NCI-H510A treated with DMSO at 0.1 percent for 48 hours (cell line): ENCODE measurements at regions not wholly inside any gene's neighbourhood (a gene's known extent, or its start where the extent isn't known, plus 50 kb on each side); places are given as distances from the start of the nearest gene placed in this dataset.

Experiments used
- DNase-seq: peaks from one replicate; lab custom pipeline; 2025; lab: John Stamatoyannopoulos, UW

DNA sequence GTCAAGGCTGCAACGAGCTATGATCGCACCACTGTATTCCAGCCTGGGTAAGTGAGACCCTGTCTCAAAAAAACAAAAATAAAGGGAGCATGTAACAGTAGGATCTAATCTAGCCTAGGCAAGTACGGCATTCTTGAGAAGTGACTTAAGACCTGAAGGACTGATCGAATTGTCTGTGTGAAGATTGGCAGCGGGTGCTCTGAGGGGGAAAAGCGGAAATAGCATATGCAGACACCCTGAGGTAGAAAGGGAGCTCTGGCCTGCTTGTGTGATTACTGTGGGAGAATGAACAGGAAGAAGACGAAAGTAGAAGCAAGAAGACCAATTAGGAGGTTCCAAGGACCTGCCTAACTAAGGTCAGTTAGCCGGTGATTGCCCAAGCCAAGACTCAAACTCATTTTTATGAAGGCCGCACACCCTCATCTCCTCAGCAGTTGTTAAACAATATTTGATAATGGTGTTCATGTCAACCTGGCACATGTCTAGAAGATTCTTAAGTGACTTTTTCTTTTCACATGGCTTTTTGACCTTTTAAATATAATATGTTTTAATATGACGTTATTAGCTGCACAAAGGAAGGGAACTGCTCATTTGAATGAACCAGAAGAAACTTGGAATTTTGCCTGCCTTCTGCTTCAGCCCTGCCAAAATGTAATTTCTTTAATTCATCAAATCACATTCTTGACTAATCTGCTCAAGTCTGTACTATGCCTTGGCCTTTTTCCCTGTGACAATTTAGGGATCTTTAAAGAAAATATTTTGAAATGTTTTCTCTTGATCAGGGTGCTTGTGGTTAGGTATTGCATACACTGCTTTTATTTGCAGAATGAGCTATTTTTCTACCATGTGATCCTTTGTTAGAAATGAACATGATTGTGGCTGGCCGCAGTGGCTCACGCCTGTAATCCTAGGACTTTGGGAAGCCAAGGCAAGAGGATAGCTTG lies 289.2 kb upstream of the DMRT1 start:
- no peak for DNase-seq

DNA sequence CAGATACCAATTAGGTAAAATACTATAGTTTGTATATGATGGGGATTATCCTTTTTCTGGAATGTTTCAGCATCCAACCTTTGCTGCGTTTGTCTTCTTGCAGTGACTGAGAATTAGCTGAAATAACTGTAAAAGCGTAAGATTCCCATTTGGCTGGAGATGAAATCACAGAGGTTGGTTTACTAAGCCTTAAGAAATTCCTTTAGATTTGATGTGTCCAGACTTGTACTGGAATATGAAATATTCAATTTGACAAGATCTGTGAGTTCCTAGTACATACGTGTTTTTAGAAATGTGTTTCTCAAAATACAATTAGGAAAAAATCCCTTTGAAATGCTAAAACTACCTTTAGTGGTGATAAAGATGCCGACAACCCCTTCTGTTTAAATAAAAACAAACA lies 286.0 kb upstream of the DMRT1 start:
- no peak for DNase-seq

DNA sequence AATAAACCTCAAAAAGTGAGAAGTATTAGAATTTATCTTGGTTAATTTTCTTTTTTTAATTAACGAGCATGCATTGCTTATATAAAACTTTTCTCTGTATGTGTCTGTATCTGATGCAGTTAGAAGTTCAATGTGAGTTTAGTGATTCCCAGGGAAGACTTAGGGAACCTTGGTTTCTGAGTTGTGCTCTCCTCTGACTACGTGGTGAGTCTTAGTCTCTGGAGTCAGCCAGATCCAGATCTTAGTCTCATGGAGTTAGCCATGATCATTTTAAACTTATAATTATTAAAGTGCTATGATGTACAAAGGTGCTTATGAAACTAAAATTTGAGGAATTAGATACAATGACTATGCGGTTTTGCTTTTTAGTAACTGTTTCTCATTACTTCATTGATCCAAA lies 285.3 kb upstream of the DMRT1 start:
- DNase-seq: no peak

DNA sequence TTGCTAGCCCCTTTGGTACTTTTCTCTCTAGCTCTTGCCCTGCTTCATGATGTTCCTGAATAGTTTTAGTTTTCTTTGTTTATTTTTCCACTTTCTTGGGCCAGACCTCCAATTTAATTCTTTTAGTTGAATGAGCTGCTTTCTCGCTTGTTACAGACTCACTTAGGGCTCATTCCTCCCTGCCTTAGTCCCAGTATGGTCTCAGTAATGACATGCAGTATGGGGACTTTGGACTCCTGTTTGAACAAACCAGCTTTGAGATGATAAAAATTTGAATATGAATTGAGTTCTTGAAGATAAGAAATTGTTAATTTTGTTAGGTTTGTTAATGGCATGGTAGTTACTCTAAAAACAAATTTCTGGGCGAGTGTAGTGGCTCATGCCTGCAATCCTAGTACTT lies 284.8 kb upstream of the DMRT1 start:
- DNase-seq: no peak

DNA sequence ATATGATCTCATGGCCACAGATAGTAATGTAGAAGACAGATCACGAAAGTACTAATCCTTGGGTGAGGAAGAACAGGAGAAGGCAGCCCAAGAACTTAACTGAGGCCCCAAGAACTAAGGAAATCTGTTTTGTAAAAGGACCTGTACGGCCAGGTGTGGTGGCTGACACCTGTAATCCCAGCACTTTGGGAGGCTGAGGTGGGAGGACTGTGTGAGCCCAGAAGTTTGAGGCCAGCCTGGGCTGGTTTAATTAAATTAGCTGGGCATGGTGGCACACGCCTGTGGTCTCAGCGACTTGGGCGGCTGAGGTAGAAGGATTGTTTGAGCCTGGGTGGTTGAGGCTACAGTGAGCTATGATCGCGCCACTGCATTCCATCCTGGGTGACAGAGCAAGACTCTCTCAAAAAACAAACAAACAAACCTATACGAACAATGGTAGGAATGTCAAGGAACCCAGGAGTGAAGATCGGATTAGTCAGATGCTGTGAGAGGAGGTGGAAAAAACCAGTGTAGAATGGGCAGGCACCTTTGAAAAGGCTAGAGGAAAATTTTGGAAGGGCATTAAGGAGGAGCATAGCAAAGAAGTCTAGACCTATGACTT lies 283.8 kb upstream of the DMRT1 start:
- DNase-seq: no peak

DNA sequence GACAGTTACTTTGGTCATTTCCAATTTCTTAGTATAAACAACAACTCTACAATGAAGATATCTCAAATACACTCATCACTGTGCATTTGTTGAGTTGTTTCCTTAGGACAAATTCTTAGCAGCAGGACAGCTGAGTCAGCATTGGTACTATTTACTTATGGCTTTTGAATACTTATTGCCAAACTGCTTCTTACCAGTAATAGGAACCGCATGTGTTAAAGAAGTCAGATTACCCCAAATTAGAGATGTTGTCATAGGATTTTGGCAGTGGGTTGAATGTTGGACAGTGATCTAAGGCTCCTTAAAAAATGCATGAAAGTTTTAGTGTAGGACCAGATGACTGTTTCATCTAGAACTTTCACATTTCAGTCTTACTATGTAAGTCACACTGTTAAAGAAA lies 280.1 kb upstream of the DMRT1 start:
- DNase-seq: no peak

DNA sequence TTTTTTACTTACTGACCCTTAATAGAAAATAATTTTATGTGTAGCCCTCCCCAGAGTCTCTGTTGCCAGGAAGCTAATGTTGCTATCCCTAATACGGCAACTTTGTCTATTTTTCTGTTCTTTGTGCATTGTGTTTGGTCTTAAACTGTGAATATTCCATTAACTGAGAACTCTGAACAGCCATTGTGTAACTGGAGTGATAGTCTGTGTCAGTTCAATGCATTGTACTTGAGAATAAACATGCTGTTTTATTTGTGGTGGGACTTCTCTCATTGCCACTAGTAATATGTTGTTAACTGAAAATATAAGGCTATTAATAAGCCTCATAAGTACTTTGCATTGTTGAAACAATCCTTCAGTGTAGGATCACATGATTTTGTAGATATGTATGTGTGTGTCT lies 278.3 kb upstream of the DMRT1 start:
- DNase-seq: no peak

DNA sequence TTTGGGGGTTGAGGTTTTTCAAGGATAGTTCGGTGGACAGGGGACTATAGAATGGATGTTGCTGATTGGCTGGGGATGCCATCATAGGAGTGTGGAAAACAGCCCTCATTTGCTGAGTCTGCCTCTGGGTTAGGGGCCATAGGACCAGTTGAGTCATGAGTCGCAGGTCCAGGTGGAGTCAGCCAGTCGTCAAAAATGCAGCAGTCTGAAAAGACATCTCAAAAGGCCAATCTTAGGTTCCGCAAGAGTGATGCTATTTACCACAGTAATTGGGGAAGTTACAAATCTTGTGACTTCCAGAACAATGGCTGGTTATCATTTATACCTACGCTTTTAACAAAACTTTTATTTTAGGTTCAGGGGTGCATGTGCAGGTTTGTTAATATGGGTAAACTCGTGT lies 276.0 kb upstream of the DMRT1 start:
- DNase-seq: no peak

DNA sequence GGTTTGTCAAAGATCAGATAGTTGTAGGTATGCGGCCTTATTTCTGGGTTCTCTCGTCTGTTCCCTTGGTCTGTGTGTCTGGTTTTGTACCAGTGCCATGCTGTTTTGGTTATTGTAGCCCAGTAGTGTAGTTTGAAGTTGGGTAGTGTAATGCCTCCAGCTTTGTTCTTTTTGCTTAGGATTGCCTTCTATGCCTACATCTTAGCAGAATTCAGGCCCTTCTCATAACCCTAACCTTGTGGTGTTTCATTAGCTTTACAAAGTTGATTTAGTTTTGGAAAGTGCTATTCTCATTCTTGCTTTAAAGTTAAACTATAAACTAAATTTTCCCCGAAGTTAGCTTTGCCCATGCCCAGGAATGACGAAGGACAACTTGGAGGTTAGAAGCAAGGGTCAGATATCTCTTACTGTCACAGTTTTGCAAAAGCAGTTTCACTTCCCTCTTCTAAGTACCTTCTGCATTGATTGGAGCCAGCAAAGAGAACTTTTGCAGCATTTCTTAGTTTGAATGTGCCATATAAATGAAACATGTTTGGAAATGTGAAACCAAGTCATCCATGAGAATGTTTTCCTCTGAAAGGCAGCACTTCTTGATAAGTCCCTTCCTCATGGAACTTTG lies 274.3 kb upstream of the DMRT1 start:
- DNase-seq: no peak

DNA sequence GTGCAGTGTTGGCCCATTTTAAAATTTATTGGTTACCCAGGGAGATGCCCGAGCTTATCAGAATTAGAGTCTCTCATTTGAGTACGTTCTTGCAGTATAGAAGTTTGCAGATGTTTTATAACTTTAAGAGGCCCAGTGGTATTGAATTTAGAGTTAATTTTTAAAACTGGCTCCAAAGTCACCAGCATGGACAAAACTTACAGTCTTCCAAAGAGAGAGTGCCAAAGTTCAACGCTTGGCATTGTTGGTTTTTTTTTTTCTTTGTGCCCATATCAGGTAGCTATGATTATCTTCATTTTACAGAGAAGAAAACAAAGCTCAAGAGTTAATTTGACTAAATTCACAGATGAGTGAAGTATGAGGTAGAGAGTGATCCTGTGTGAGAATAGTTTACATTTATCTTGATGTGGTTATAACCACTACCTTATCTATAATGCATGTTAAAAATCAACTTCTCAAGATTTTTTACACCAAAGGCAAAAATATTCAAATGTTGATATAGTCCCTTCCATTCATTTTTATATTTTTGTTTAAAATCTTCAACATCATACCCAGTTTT lies 273.7 kb upstream of the DMRT1 start:
- no peak for DNase-seq

DNA sequence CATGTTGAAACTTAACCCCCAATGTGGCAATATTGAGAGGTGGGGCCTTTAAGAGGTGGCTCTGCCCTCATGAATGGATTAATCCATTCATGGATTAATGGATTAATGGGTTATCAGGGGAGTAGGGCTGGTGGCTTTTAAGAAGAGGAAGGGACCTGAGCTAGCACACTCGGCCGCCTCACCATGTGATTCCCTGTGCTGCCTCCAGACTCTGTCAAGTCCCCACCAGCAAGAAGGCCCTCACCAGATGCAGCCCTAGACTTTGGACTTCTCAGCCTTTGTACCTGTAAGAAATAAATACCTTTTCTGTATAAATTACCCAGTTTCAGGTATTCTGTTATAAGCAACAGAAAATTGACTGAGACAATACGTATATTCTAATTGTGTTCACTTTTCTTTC lies 272.2 kb upstream of the DMRT1 start:
- DNase-seq: no peak

DNA sequence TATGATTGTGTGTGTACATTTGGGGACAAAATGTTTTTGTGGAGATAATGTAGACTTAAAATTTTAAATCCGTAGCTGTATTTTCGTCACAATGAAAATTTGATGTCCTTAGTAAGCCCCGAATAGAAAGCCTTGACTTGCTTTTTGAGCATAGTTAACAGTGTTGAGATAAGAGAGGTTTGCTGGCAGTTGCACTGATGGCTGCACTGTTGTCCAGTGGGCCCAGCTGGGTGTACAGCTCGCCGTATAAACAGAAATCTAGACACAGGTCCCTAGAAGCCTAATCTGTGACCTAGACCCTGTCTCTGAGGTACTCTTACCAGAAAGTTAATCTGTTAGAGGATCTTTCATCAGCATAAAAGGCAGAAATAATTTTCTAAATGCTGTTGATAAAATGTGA lies 271.3 kb upstream of the DMRT1 start:
- no peak for DNase-seq

DNA sequence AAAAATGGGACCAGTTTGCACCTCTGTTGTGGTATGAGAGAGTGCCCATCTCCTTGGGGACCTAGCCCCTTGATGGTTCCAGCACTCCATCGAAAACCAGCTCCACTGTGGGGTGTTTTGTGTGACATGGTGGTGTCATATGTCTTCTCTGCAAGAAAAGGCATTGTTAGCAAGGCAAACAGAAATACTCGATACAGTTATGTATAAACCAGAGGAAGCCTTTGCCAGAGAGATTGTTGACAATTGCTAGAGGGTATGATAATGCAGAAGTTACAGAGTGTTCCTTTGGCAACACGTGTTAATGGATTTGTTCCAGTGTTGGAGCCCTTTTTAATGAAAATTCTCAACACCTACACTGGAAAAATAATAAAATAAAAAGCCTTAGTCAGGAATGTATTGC lies 270.4 kb upstream of the DMRT1 start:
- peak; percentile 4 for DNase-seq

DNA sequence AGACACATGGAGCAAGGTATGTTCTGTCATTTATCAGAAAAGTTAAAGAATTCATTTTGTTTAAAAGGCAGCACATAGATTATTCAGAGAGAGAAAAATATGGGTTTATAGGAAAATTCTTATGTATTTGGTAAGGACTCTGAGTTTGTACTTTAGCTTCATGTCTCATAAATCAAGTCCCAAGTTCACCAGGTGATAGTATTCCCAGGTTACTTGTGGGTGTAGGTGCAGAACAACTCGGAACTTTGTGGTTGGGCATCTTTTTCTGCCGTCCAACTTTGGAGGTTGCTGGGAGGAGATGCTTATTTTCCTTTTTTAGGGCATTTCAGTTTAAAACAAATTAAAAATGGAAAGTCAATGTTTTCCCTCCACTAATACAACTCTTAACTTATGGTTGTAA lies 269.8 kb upstream of the DMRT1 start:
- DNase-seq: no peak

DNA sequence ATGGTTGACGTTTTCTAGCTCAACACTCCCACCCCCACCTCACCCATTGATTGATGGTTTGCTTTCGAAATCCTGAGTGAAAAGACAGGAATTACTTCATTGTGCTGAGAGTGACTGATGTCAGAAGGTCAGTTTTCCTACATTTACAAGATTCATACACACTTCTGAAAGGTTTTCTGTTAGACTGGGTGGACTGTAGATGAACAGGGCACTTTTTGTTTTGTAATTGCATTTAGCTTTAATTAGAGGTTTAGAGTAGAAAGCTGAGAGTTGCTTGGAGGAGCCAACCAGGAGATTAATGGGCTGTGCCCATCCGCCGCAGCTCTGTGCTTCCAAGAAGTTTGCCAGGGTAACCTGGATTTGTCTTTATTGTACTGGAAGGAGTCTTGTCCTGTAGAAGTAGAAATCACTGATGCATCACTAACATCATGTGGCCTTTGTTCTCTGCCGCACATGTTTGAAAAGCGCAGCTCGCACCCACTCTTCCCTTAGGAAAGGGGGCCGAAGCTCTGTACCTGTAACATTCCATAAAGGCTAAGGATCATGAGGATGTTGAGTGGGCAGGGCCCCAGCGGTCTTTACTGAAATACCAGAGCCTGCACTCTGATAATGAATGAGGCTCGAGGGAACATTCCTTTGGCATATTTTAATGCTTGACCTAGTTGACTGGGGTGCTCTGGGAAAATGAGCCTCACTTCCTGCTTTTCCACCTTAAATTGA lies 267.6 kb upstream of the DMRT1 start:
- no peak for DNase-seq

DNA sequence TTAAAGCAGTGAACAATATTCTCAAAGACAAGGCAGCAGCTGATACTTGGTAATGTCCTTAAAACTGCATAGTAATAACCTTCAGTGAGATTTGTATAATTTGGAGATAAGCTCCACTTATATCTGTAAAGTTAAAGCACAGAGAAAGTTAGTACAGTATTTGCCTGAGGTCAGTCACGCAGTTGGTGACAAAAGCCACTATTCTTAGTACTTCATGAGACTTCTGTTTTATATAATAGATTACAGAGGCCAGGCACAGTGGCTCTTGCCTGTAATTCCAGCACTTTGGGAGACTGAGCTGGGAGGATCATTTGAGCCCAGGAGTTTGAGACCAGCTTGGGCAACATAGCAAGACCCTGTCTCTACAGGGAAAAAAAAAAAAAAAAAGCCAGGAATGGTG lies 266.4 kb upstream of the DMRT1 start:
- DNase-seq: no peak

DNA sequence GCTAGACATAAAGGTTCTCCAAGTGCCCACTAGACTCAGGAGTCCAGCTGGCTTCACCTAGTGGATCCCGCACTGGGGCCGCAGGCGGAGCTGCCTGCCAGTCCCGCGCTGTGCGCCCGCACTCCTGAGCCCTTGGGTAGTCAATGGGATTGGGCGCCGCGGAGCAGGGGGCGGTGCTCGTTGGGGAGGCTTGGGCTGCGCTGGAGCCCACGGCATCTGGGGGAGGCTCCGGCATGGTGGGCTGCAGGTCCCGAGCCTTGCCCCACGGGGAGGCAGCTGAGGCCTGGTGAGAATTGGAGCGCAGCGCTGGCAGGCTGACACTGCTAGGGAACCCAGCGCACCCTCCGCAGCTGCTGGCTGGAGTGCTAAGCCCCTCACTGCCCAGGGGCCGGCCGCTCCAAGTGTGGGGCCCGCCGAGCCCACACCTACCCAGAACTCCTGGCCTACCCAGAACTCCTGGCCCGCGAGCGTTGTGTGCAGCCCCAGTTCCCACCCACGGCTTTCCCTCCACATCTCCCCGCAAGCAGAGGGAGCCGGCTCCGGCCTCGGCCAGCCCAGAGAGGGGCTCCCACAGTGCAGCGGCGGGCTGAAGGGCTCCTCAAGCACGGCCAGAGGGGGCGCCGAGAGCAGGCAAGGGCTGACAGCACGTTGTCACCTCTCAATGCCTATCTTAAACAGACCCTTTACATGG lies 260.7 kb upstream of the DMRT1 start:
- DNase-seq: no peak

DNA sequence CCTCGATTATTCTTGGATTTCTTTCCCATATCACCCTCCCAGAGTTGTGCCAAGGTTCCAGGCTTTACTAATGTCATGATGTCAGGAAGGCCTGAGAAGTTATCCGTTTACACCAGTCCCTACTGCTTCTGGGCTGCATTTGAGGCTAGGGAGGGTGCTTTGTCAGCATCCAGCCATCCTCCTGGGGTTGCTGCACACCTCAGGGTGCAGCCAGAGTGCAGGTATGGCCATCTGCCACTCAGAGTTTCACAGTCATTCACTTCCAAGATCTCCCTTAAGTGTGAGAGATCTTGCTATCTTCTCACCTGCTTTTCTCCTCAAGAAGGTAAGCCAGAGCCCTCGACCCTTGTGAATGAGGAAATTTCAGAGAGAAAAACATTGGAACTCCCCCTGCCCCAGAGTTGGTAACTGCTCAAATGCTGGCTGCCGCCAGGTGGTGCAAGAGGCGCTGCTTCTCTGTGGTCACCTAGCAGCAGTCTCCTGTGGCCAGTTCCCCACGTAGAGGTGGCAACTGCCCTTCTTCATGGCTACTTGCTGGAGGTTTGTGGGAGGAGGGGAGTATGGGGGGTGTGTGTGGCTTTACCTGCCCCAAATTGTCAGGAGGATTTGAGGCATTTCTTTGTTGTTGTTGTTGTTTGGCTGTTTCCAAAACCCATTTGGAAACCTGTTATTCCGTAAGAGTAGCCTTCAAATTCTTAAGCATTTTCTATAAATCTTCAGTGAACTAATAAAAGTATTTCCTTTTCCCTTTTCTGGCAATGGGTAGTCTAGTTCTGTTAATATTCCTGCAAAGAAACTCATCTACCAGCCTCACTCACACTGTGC lies 259.6 kb upstream of the DMRT1 start:
- no peak for DNase-seq

DNA sequence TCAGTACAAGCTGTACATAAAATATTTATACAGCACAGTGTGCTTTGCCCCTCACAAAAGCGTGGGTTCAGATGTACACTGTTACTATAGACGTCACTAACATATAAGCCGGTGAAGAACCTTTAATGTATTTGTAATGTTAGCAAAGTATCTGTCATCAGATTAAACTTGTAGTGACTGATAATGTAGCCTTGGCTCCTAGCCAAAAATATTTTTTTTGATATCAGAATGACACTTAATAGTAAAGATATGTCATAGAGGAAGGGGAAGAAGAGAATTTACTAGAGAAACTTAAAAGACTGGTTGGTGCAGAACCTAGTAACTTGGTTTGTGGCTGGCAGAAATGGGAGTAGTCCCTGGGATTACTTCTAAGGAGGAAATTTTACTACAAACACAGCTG lies 258.7 kb upstream of the DMRT1 start:
- DNase-seq: no peak

DNA sequence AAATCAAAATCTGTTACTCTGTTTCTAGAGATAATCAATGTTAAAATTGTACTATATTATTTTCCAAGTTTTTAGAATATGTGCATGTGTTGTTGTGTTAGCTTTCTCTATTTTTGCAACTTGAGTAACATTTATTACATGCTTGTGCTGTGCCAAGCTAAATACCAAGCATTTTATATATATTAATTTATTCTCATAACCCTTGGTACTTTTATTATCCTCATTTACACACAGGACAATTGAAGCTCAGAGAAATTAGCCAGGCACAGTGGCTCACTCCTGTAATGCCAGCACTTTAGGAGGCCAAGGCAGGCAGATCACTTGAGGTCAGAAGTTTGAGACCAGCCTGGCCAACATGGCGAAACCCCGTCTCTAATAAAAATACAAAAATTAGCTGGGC lies 254.0 kb upstream of the DMRT1 start:
- no peak for DNase-seq

DNA sequence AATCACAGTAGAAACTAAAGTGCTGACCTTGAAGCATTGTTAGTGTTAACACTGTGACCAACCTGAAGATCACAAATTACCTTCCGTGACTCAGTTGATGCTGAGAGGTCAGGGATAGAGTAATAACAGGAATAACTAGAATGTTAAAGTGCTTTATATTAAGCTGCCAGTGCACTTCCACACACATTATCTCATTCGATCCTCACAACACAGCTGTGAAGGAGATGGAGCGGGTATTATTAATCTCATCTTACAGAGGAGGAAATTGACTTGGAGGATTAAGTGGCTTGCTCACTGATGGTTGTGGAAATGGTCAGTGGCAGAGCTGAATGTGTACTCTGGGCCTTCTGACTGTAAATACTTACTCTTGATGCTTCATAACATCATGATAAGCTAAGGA lies 252.5 kb upstream of the DMRT1 start:
- DNase-seq: no peak
